ENCODE measurements at regions not wholly inside any gene's neighbourhood (a gene's known extent, or its start where the extent isn't known, plus 50 kb on each side); places are given as distances from the start of the nearest gene placed in this dataset.

- no peak overlapping the region for H3K4me3 ChIP-seq (ENCODE audit: low read length)
- no peak for TF ChIP-seq CTCF (conservative IDR thresholded peaks at IDR 0.05; ENCODE audit: low read depth, low read length)
- DNase-seq (ENCODE audit: low read depth), result peak; percentile 27
Measured at GRCh38 chr6:125507987-125508655, 206.4 kb upstream of the HDDC2 start.

GRCh38 chr6:125508793-125509192, 207.0 kb upstream of the HDDC2 start:
- no peak for DNase-seq (ENCODE audit: low read depth)
- no peak for TF ChIP-seq CTCF (conservative IDR thresholded peaks at IDR 0.05; ENCODE audit: low read depth, low read length)
- no peak overlapping the region for H3K4me3 ChIP-seq (ENCODE audit: low read length)

GRCh38 chr6:125509477-125509876, 207.7 kb upstream of the HDDC2 start:
- H3K4me3 ChIP-seq (ENCODE audit: low read length), result no peak overlapping the region
- TF ChIP-seq CTCF (conservative IDR thresholded peaks at IDR 0.05; ENCODE audit: low read depth, low read length), result no peak
- DNase-seq (ENCODE audit: low read depth), result no peak

GRCh38 chr6:125510405-125510804, 208.6 kb upstream of the HDDC2 start:
- no peak for TF ChIP-seq CTCF (conservative IDR thresholded peaks at IDR 0.05; ENCODE audit: low read depth, low read length)
- no peak for DNase-seq (ENCODE audit: low read depth)
- H3K4me3 ChIP-seq (ENCODE audit: low read length), result no peak overlapping the region

- no peak for TF ChIP-seq CTCF (conservative IDR thresholded peaks at IDR 0.05; ENCODE audit: low read depth, low read length)
- peak; percentile 50 for DNase-seq (ENCODE audit: low read depth)
- H3K4me3 ChIP-seq (ENCODE audit: low read length), result no peak overlapping the region
Measured at GRCh38 chr6:125511809-125512396, 210.1 kb upstream of the HDDC2 start.

GRCh38 chr6:125512621-125513020, 210.9 kb upstream of the HDDC2 start:
- no peak for DNase-seq (ENCODE audit: low read depth)
- peak; percentile 44 for TF ChIP-seq CTCF (conservative IDR thresholded peaks at IDR 0.05; ENCODE audit: low read depth, low read length)
- no peak overlapping the region for H3K4me3 ChIP-seq (ENCODE audit: low read length)

GRCh38 chr6:125513978-125514377, 212.2 kb upstream of the HDDC2 start:
- TF ChIP-seq CTCF (conservative IDR thresholded peaks at IDR 0.05; ENCODE audit: low read depth, low read length), result no peak
- no peak overlapping the region for H3K4me3 ChIP-seq (ENCODE audit: low read length)
- no peak for DNase-seq (ENCODE audit: low read depth)
